HG02885 (cell line): ENCODE measurements at regions not wholly inside any gene's neighbourhood (a gene's known extent, or its start where the extent isn't known, plus 50 kb on each side); places are given as distances from the start of the nearest gene placed in this dataset.
"Not testable (repeated sequence)": the region's sequence is repeated elsewhere in the genome, so short reads cannot be mapped to it uniquely, and the experiment has no call there.

Experiments
- ATAC-seq: cut with Tn5 transposase; IDR thresholded peaks from one replicate; pipeline ENCODE4 v1.9.1; 2021; ENCODE audit warnings: mild to moderate bottlenecking; ENCODE audit not compliant: unreplicated experiment, poor library complexity

GRCh38 chr12:42936260-42936659 is 346.7 kb upstream of the PRICKLE1 start:
- no peak for ATAC-seq

- ATAC-seq = no peak
Measured at GRCh38 chr12:42935756-42936155, 346.2 kb upstream of the PRICKLE1 start.

GRCh38 chr12:42935090-42935489 is 345.5 kb upstream of the PRICKLE1 start:
- no peak for ATAC-seq

DNA sequence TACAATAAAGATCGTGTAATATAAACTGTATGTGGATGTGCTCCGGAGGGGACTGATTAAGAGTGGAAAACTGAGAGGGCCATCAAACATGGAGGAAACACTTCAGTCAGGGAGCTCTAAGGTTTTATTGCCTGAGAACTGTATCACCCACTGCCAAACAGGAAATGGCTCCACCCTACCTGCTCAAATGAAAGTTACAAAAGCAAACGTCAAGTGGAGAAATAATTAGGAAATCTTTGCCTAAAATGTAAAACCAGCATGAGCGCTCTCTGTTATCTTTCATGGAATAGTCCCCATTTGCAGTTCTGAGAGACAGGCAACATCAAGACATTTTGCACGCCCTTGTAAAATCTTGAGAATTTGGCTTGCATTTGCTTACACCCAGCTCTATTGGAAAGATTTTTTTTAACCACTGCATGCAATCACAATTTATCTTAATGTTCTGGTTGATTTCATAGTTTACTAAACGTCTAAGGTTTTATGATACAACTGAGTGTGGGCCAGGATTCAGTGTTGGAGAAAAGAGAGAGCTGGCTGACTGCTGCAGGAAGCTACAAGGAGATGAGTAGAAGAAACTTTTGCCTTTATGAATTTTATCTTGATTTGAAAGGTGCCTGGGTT is 344.0 kb upstream of the PRICKLE1 start:
- ATAC-seq = no peak

- no peak for ATAC-seq
Measured at GRCh38 chr12:42932936-42933335, 343.4 kb upstream of the PRICKLE1 start.

GRCh38 chr12:42926232-42926631 is 336.7 kb upstream of the PRICKLE1 start:
- no peak for ATAC-seq

- no peak for ATAC-seq
Measured at GRCh38 chr12:42924482-42924881, 334.9 kb upstream of the PRICKLE1 start.

DNA sequence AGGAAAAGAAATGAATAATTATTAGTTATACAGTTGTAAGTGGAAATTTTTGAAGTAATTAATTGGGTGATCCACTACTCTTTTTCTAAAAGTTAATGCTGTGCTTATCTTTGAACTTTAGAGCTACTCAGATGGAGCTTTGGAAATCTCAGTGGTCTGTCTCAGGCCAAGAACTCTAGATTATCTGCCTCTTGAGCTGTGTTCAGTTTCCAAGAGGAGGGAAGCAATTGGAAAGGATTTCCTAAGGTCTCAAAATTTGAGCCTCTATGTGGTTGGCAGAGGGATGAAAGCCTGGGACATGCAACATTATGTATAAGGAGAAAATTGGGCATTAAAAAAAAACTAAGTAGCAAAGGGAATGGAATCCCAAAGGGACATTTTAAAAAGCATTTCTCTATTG is 334.0 kb upstream of the PRICKLE1 start:
- no peak for ATAC-seq

DNA sequence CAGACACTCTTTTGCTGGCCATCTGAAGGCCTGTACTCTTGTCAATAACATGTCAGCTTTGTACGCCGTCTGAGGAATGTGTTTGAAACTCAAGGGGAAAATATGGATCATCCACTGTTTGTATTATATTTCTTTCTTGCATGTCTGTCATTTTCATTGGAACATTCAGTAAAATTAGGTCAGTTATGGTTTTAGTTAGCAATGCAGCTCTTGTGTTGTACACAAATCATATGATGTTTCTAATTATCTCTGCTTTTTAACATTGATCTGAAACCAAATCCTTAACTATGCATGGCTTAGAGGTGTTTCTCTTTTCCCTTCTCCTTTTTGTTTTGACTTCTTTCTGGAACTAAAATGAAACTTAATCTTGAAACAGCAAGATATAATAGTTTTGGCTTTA is 333.6 kb upstream of the PRICKLE1 start:
- no peak for ATAC-seq

DNA sequence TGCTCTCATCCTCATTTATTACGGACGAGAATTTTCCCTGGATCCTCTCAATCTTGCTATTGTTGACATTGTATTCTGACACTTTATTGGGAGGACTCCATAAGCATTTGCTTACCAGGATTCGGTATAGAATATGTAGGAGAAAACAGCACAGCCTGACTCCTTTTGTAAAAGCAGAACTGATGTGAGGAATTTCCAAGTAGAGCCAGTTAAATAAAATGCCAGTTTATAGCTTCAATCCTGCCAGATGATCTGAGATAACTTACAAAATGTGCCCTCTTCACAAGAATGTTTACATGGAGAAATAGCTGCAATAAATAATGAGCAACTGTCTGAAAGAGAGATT is 332.9 kb upstream of the PRICKLE1 start:
- ATAC-seq = no peak

- ATAC-seq = no peak
Measured at GRCh38 chr12:42921741-42922504, 332.4 kb upstream of the PRICKLE1 start.

- ATAC-seq = no peak
Measured at GRCh38 chr12:42919691-42920090, 330.1 kb upstream of the PRICKLE1 start.

DNA sequence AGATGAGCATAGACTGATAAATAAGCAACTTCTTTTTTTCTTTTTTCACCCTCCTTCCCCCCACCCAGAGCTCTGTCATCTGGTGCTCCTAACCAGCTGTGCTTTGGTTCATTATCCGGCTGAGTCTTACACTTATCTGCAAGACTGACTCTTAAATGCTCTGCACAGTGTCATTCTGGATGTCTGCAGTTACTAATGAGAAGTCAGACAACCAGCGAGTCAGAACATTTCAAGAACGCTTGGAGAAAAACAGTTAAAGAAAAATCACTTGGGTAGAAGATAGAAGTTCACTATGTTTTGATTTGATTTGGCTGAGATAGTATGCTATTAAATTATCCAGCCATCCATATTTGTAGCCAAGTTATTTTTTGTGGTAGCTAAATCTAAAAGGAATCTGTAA is 328.9 kb upstream of the PRICKLE1 start:
- no peak for ATAC-seq

DNA sequence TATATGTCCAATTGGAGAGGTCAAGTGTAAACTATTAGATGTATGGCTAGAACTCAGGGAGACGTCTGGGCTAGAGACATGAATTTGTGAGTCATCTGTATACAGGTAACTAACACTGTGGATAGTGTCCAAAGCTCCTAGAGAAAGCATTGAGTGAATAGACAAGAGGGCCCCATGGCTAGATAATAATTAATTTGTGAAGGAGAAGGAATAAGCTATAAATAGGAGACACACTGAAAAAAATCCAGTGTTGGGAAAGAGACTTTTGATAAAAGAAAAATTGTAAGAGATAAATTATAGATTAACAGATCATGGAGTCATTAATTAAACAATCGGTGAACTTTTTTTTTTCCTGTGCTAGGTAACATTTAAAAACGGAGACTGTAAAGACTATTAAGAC is 326.6 kb upstream of the PRICKLE1 start:
- ATAC-seq = no peak

GRCh38 chr12:42915426-42915825 is 325.9 kb upstream of the PRICKLE1 start:
- no peak for ATAC-seq

GRCh38 chr12:42912367-42912766 is 322.8 kb upstream of the PRICKLE1 start:
- ATAC-seq = no peak

DNA sequence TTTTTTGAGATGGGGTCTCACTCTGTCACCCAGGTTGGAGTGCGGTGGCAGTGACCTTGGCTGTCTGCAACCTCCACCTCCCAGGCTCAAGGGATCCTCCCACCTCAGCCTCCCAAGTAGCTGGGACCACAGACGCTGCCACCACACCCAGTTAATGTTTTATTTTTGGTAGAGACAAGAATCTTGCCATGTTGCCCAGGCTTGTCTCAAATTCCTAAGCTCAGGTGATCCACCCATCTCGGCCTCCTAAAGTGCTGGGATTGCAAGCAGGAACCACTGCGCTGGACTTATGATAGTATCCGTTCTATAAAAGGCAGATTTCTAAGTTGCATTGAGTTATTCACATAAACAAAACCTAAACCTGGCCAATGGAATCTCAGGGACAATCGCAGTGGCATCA is 321.1 kb upstream of the PRICKLE1 start:
- no peak for ATAC-seq

GRCh38 chr12:42908712-42909111 is 319.2 kb upstream of the PRICKLE1 start:
- no peak for ATAC-seq

DNA sequence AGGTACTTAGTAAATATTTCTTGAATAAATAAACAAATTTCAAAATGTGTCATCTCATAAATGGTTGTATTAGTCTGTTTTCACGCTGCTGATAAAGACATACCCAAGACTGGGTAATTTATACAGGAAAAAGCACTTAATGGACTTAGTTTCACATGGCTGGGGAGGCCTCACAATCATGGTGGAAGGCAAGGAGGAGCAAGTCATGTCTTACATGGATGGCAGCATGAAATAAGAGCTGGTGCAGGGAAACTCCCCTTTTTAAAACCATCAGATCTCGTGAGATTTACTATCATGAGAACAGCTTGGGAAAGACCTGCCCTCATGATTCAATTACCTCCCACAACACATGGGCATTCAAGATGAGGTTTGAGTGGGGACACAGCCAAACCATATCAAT is 317.3 kb upstream of the PRICKLE1 start:
- not testable (repeated sequence) for ATAC-seq

DNA sequence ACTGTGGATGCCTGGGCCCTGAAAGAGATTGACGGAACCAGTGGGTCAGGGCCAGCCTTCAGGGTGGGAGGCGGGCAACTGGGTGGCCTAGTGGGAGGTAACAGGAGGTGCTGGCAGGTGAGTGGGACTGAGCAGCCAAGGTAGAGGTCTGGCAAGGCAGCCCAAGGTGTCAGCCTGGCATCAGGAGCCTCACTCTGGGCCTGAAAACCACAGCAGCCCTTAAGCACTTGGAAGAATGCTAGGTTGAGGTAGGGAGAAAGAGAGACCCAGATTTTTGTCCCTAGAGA is 315.8 kb upstream of the PRICKLE1 start:
- no peak for ATAC-seq

GRCh38 chr12:42904683-42905418 is 315.3 kb upstream of the PRICKLE1 start:
- ATAC-seq = no peak

- ATAC-seq = no peak
Measured at GRCh38 chr12:42903736-42904135, 314.2 kb upstream of the PRICKLE1 start.
